ENCODE measurements at regions not wholly inside any gene's neighbourhood (a gene's known extent, or its start where the extent isn't known, plus 50 kb on each side); places are given as distances from the start of the nearest gene placed in this dataset.
"Not testable (repeated sequence)": the region's sequence is repeated elsewhere in the genome, so short reads cannot be mapped to it uniquely, and the experiment has no call there.

DNA sequence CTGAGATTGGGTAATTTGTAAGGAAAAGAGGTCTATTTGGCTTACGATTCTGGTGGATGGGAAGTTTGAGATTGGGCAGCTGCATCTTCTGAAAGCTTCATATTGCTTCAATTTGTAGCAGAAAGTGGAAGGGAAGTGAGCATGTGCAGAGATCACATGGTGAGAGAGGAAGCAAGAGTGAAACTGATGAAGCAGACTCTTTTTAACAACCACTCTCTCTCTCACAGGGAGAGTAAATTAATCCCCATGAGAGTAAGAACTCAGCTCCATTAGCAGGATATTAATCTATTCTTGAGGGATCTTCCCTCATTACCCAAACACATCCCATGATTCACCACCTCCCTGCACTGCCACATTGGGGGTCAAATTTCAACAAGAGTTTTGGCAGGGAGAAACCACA is 298.5 kb upstream of the CELF4 start:
- DNase-seq (ENCODE audit: low spot score): no peak

GRCh38 chr18:37861981-37862380 is 296.4 kb upstream of the CELF4 start:
- DNase-seq (ENCODE audit: low spot score): no peak

DNA sequence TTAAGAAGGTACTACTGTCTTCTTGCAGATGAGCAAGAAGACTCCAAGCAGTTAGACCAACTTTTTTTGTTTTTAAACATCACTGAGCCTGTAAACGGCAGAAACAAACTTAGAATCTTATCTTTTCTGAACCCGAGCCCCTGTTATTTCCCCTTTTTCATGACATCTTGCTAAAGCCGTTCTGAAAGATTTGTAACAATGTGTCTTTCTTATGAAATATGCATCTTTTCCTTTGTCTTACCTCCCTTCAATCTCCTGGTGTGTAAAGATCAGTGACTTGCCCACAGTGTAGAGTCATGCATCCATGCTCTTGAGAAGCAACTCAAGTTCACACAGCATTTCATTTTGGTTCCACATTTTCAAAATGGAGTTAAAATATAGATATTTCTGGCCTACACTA is 288.8 kb upstream of the CELF4 start:
- DNase-seq (ENCODE audit: low spot score): no peak

GRCh38 chr18:37853706-37854105 is 288.1 kb upstream of the CELF4 start:
- DNase-seq (ENCODE audit: low spot score): no peak

DNA sequence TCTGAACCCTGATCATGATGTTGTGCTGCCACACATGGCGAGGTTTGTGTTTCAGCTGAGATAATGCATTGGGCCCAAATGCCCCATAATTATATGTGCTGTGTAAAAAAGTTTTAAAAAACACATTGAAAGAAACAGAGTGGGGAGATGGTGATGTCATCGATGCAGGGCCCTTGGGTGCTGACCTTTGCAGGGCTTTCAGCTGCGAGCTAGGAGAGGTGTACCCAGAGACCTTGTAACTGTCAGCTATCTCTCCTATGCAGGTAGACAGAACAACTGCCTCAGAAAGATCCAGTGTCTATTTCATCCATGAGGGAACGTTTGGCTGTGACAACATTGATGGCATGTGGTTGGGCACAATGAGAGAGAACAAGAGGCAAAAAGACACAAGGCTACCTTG is 286.9 kb upstream of the CELF4 start:
- no peak for DNase-seq (ENCODE audit: low spot score)

- DNase-seq (ENCODE audit: low spot score): no peak
Measured at GRCh38 chr18:37847544-37847943, 281.9 kb upstream of the CELF4 start.

DNA sequence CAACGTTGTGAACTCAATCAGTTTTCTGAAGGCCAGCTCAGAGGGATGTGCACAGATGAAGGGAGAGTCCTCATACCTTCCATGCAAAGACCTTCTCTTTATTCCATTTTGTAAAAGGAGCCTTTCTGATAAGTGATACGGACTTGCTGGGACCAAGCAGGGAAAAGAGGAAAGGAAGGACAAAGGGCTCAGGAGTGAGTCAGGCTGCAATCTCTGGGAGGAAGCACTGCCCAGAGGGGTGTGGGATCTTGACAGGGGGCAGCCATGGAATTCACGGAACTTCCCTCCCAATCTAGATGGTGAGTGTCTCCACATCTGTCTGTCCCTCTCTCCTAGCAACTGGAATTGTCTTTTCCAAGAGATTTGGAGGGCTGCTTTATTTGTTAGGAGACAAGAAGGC is 281.4 kb upstream of the CELF4 start:
- no peak for DNase-seq (ENCODE audit: low spot score)

GRCh38 chr18:37845498-37845897 is 279.9 kb upstream of the CELF4 start:
- no peak for DNase-seq (ENCODE audit: low spot score)

- DNase-seq (ENCODE audit: low spot score): no peak
Measured at GRCh38 chr18:37844209-37844970, 278.8 kb upstream of the CELF4 start.

DNA sequence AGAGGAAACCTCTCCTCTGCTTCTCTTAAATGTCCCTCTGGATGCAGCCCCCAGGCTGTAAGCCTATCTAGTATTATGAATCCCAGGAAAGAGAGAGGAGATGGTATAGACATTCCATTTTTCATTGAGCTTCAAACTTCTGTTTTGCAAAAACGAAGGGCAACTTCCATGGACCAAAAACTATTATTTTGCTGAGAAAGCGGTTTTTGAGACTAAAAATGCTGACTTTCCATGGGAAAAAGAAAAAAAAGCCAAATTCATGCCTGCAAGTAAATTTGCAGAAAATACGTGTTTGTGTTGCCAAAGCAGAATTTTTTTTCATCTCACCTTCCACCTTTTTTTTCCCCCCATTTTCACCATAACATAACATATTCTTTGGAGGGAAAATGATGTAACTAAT is 272.5 kb upstream of the CELF4 start:
- DNase-seq (ENCODE audit: low spot score): no peak

- DNase-seq (ENCODE audit: low spot score): no peak
Measured at GRCh38 chr18:37836071-37836970, 270.7 kb upstream of the CELF4 start.

DNA sequence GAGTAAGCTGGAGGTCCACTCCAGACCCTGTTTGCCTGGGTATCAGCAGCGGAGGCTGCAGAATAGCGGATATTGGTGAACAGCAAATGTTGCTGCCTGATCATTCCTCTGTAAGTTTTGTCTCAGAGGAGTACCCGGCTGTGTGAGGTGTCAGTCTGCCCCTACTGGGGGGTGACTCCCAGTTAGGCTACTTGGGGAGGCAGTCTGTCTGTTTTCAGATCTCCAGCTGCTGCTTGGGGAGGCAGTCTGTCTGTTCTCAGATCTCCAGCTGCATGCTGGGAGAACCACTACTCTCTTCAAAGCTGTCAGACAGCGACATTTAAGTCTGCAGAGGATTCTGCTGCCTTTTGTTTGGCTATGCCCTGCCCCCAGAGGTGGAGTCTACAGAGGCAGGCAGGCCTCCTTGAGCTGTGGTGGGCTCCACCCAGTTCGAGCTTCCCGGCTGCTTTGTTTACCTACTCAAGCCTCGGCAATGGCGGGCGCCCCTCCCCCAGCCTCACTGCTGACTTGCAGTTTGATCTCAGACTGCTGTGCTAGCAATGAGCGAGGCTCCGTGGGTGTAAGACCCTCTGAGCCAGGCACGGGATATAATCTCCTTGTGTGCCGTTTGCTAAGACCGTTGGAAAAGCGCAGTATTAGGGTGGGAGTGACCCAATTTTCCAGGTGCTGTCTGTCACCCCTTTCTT is 266.6 kb upstream of the CELF4 start:
- not testable (repeated sequence) for DNase-seq (ENCODE audit: low spot score)

DNA sequence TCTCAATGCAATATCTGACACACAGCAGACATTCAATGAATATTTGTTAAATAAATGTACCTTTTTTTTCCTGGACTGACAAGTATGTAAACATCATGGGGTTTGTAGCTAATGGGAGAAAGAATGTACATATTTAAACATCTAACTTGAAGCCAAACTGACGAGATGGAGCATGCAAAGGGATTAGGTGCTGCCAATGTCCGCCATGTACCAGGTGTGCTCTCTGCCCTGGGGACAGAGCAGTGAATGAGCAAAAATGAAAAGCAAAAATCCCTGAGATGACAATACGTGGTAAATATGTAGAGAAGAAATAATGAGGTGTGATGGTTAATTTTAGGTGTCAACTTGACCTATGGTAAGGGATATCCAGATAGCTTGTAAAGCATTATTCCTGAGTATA is 247.4 kb upstream of the CELF4 start:
- no peak for DNase-seq (ENCODE audit: low spot score)

GRCh38 chr18:37805773-37806404 is 240.3 kb upstream of the CELF4 start:
- no peak for DNase-seq (ENCODE audit: low spot score)

- no peak for DNase-seq (ENCODE audit: low spot score)
Measured at GRCh38 chr18:37796823-37797349, 231.3 kb upstream of the CELF4 start.

DNA sequence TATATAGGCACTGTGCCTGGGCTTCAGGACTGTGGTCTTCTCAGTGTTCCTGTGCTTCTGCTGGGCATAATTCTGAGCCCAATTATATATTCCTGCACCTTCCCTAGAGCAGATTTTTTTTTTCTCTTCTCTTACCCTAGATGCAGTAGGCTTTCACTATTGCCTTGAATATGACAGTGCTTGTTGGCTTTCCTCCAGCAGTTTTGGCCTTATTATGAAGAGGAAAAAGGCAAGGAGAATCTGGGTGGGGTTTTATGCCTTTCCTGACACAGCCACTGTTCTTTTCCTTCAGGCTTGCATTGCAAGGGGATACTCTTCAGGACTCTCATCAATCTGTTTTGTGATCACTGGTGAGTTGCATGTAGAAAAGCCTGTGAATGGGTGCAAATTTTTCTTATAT is 221.9 kb upstream of the CELF4 start:
- no peak for DNase-seq (ENCODE audit: low spot score)

- DNase-seq (ENCODE audit: low spot score): no peak
Measured at GRCh38 chr18:37783771-37784170, 218.2 kb upstream of the CELF4 start.

DNA sequence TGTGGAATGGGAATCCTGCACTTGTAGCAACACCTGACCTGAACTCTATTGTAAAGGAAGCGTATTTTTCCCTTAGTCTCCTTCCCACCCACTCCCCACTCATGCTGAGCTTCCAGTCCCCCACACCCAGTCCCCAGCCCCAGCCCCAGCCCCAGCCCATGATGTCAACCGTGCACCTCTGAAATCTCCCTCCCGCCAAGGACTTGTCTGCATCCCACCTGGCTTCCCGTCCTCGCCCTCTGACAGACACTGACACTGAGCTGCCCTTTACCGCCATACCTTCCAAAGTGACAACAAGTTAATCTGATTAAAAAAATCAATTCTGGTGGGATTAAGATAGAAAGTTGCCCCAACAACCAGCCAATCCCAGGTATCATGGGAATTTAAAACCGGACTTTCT is 213.6 kb upstream of the CELF4 start:
- DNase-seq (ENCODE audit: low spot score): no peak

DNA sequence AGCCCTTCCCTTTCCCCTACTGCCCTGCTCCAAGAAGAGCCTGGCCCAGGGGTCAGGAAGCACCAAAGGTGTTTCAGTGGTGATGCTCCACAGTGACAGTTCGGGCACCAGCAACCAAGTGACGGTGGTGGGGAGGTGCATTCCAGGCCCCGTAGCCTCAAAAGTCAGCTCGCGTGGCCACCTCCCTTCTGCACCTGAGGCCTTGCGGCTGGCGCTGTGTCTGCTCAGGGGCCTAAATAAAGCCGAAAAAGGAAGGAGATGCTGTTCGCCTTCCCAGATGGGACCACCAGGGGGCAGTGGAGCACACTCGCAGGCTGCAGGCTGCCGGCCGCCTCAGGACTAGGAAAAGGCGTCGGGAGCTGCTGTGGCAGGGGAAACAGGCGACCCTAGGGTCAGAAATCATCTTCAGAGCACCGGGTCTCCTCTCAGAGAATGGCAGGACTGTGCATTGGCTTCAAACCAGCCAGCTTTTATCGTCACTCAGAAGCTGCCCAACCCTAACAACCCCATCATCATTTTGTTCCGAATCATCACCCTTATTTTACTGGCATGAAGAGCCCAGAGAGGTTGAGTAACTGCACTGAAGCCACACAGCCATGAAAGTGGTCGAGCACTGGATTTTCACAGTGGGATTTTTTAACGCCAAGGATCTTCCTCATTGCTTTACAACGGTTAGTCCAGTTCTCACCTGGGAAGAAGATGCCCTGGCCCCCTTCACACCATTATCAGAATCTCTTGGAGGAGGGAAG is 213.0 kb upstream of the CELF4 start:
- DNase-seq (ENCODE audit: low spot score): peak; percentile 64

DNA sequence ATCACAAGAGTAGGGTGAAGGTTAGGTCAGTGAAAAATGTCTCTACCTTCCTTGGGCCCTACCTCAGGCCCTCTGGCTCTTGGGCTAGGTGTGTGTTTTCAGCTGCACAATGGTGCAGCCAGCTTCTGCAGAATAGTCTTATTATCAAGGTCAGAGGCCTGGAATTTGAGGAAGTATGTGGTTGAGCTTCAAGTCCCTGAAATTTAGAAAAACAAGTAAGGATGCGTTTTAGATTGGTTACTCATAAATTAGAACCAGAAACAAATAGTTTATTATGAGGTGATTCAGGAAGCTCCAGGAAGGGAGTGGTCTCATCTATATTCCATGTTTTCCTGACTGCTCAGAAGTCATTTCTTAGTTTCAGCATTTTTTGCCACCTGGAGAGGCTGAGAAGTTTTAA is 204.2 kb upstream of the CELF4 start:
- no peak for DNase-seq (ENCODE audit: low spot score)

Measured in ureter (tissue), 1 donor.